ENCODE measurements at regions not wholly inside any gene's neighbourhood (a gene's known extent, or its start where the extent isn't known, plus 50 kb on each side); places are given as distances from the start of the nearest gene placed in this dataset.

DNA sequence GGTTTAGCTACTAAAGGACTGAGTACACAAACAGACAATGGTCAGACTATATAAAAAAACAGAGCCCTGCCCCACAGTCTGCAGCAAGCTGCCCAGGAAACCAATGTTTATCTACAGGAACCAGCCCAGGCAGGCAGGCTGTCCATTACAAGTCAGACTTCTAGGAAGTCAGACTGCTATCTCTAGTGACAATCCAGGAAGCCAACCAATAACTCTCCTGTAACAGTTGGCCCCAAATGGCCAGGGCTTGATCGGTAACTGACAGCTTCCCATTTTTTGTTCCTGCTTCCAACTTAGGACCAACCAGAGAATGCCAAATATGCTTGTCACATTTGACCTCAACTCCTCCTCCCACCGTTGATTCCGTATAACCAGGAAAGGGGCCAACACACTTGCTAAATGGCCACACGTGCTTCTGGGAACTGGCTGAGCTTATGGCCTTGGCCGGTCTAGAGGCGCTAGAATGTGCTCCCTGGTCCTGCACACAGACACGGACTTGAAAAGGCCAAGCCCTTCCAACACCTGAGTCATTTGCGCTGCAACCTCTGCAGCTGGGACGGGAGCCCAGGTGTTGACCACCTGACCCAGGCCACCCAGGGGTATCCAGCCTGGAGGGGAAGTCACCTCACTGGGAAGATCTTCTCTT, 79.6 kb upstream of the CDK20 start:
- H3K14ac ChIP-seq (ENCODE audit: insufficient read depth, low read length) = no peak overlapping the region
- H3K27me3 Mint-ChIP-seq (ENCODE audit: low read depth) = peaks cover 30% of the 10 kb centered on the region
- H3K9ac ChIP-seq (ENCODE audit: extremely low read depth, insufficient read length, low read length) = no peak overlapping the region
- no peak overlapping the region for H3K27ac ChIP-seq (ENCODE audit: insufficient read length, low read depth, low read length)
- no peaks in the 10 kb centered on the region for H4K20me1 ChIP-seq (ENCODE audit: control insufficient read depth, insufficient read depth, insufficient read length)
- H3K27me3 ChIP-seq (ENCODE audit: insufficient read depth, low read length) = no peaks in the 10 kb centered on the region
- no peaks in the 10 kb centered on the region for H3K9me3 Mint-ChIP-seq
- H3T11ph ChIP-seq (ENCODE audit: low read length) = no peak overlapping the region
- H4K91ac ChIP-seq (ENCODE audit: insufficient read length, low read depth, low read length) = no peak overlapping the region
- H2BK120ac ChIP-seq (ENCODE audit: low read depth, low read length, poor library complexity, severe bottlenecking) = no peak overlapping the region
- H4K5ac ChIP-seq (ENCODE audit: insufficient read length, low read depth, low read length) = no peak overlapping the region
- no peak overlapping the region for H3K4me2 ChIP-seq (ENCODE audit: insufficient read depth, insufficient read length, low read length)
- H2AFZ ChIP-seq (ENCODE audit: low read length) = no peak overlapping the region
- no peak for DNase-seq
- no peak overlapping the region; a peak in 1 of 7 replicates for H3K27ac Mint-ChIP-seq
- WGBS (ENCODE audit: extremely low coverage, insufficient read length, low lambda C conversion rate) = no CpG with 5 or more reads among the region's 9 CpGs
- H2BK15ac ChIP-seq (ENCODE audit: low read depth, low read length) = no peak overlapping the region
- no peaks in the 10 kb centered on the region for H3K79me2 ChIP-seq (ENCODE audit: insufficient read depth, low read length)
- no peak overlapping the region for H4K8ac ChIP-seq (replicated peaks; ENCODE audit: insufficient read length, low read depth, low read length)
- H3K9me3 ChIP-seq (ENCODE audit: control insufficient read depth, low read depth, low read length) = no peaks in the 10 kb centered on the region
- H3K4ac ChIP-seq (ENCODE audit: low read depth, low read length) = no peak overlapping the region
- no peak overlapping the region for H2BK12ac ChIP-seq (ENCODE audit: insufficient read length, low read depth, low read length)
- no peak overlapping the region for H3K4me3 Mint-ChIP-seq
- H3K18ac ChIP-seq (ENCODE audit: insufficient read length, low read depth, low read length) = no peak overlapping the region
- no peaks in the 10 kb centered on the region for H3K79me1 ChIP-seq (ENCODE audit: insufficient read depth, low read depth, low read length, poor library complexity, severe bottlenecking)
- no peak overlapping the region for H2BK5ac ChIP-seq (ENCODE audit: insufficient read length, low read length)
- H3K36me3 Mint-ChIP-seq (ENCODE audit: insufficient read depth in 1 of 3, low read depth in 3 of 3) = no peaks in the 10 kb centered on the region; a peak in 1 of 7 replicates
- H3K56ac ChIP-seq (ENCODE audit: insufficient read length, low read depth, low read length) = no peak overlapping the region
- H2AK5ac ChIP-seq (ENCODE audit: insufficient read length, low read length) = no peak overlapping the region
- H3K4me1 ChIP-seq (ENCODE audit: insufficient read depth, low read length) = no peaks in the 10 kb centered on the region; the same call in 1 of the 2 replicates
- no peak overlapping the region for H3K23ac ChIP-seq (ENCODE audit: insufficient read length, low read depth, low read length)
- no peaks in the 10 kb centered on the region for H3K23me2 ChIP-seq (ENCODE audit: insufficient read length, low read depth, low read length, poor library complexity, severe bottlenecking)
- peaks cover 12 to 17% of the 10 kb centered on the region in 2 experiments for H3K4me1 Mint-ChIP-seq
- no peak overlapping the region for H2BK20ac ChIP-seq (ENCODE audit: low read depth, low read length, poor library complexity, severe bottlenecking)
- no peak for TF ChIP-seq CTCF (conservative IDR thresholded peaks at IDR 0.05)
